AML-193 (cell line): ENCODE measurements at regions not wholly inside any gene's neighbourhood (a gene's known extent, or its start where the extent isn't known, plus 50 kb on each side); places are given as distances from the start of the nearest gene placed in this dataset.
"Not testable (repeated sequence)": the region's sequence is repeated elsewhere in the genome, so short reads cannot be mapped to it uniquely, and the experiment has no call there.

Experiments used
- DNase-seq, 2 experiments: peaks; one replicate each; lab custom pipeline; 2025; lab: John Stamatoyannopoulos, UW

DNA sequence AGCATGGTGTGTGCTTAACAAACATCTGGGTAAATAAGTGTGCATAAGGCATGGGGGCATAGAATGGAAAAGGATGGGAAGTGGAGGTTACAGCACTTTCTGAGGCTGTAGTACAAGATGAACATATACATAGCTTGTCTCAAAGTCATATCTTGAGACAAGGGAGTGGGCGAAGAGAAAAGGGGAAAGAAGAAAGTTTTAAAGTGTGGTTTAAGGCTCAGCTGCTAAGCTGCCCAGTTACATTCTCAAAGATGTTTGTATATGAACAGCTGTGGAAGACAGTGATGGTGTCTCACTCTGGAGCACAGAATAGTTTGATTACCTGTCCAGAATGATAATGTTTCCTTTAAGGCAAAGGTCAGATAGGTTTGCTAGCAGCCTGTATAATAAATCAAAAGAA, 61.9 kb upstream of the LANCL2 start:
- no peak for DNase-seq

GRCh38 chr7:55304018-55304762, 60.9 kb upstream of the LANCL2 start:
- no peak for DNase-seq

- DNase-seq = no peak
Observed at GRCh38 chr7:55305135-55305534, 60.0 kb upstream of the LANCL2 start.

GRCh38 chr7:55306331-55306730, 58.8 kb upstream of the LANCL2 start:
- no peak for DNase-seq

- DNase-seq = no peak
Observed at GRCh38 chr7:55307123-55307916, 57.8 kb upstream of the LANCL2 start.

DNA sequence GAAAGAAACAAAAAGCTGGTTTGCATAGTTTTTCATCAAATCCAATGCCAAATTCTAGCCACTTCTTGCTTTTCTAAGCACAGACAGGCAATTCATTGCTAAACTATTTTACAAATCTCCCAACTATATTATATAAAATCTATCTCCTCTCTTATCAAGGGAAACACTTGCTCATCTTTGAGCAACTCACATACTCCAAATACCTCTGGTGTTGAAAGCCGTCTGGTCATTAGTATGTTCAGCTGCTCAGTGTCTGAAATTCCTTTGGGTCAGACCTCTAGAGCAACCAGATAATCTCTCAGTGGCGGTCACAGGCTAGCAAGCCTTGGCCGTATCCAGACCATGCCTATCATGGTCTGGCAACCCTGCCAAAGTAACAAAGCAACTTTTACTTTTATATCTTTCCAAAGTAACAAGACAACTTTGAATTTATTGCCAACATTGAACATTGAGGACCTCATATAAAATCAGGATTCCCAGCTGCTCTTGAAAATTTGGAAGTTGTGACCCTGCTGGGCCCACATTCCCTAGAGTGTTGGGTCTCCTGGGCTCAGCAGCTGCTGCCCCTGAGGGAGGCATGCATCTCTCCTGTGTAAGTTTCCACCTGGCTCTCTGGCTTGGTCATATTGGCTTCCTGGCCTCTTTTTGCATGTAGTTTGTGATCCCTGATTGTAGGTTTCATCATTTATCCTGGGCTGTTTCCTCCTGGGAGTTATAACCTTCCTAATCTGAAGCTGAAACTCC, 56.8 kb upstream of the LANCL2 start:
- no peak for DNase-seq

- no peak for DNase-seq
Observed at GRCh38 chr7:55309040-55309991, 55.8 kb upstream of the LANCL2 start.

- no peak for DNase-seq
Observed at GRCh38 chr7:55310287-55311025, 54.7 kb upstream of the LANCL2 start.

GRCh38 chr7:55311892-55312291, 53.2 kb upstream of the LANCL2 start:
- not testable (repeated sequence) for DNase-seq

DNA sequence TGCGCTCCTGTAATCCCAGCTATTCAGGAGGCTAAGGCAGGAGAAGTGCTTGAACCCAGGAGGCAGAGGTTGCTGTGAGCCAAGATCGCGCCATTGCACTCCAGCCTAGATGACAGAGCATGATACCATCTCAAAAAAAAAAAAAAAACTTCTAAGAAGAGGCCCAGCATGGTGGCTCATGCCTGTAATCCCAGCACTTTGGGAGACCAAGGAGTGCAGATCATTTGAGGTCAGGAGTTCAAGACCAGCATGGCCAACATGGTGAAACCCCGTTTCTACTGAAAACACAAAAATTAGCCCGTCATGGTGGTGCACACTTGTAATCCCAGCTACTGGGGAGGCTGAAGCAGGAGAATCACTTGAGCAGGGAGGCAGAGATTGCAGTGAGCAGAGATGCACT, 51.5 kb upstream of the LANCL2 start:
- DNase-seq = not testable (repeated sequence)

DNA sequence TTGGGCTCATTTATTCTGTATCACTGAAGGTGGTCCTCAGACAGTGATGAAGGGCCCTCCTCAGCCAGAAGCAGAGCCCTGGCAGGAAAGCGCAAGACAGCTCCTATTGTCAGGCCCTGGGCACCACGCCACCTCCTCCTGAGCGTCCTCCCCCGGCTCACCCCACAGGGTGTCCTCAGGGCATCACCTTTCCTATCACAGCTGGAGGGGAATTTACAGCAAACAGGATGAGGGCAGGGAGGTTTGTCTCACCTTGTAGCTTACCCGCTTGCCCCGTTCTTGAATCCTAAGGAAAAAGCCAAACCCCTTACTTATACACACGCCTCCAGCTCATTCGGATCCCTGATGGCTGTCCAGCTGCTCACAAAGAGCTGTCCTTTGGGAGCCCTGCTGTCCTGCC, 50.2 kb upstream of the LANCL2 start:
- DNase-seq = no peak
